ENCODE measurements at regions not wholly inside any gene's neighbourhood (a gene's known extent, or its start where the extent isn't known, plus 50 kb on each side); places are given as distances from the start of the nearest gene placed in this dataset.

- CTCF ChIA-PET = no interaction called here
Observed at GRCh38 chr1:119290297-119290696, 78.3 kb upstream of the HAO2 start.

GRCh38 chr1:119291611-119292206 is 76.9 kb upstream of the HAO2 start:
- Mint-ChIP-seq H3K9me3 (no peaks in the 10 kb centered on the region), H3K4me1 (no peaks in the 10 kb centered on the region), H3K27me3 (peaks cover 2% of the 10 kb centered on the region), H3K36me3 (ENCODE audit: low read depth) (no peaks in the 10 kb centered on the region), H3K4me3 (no peak overlapping the region), H3K27ac (no peak overlapping the region)
- intact Hi-C loops (cut with micrococcal nuclease) = no loop called here
- ChIA-PET CTCF (no interaction called here), POLR2A (no interaction called here)
- no peak for TF ChIP-seq CTCF (IDR thresholded peaks at IDR 0.05)
- DNase-seq (no peak), ATAC-seq (ENCODE audit: low read depth) (no peak)

More at GRCh38 chr1:119290297-119290696, 78.3 kb upstream of the HAO2 start:
- H3K27me3 Mint-ChIP-seq = peaks cover 2% of the 10 kb centered on the region
- no peak for ATAC-seq (ENCODE audit: low read depth)
- POLR2A ChIA-PET = no interaction called here
- H3K9me3 Mint-ChIP-seq = no peaks in the 10 kb centered on the region
- no peak for DNase-seq
- intact Hi-C loops (cut with micrococcal nuclease) = no loop called here
- H3K36me3 Mint-ChIP-seq (ENCODE audit: low read depth) = no peaks in the 10 kb centered on the region
- H3K4me3 Mint-ChIP-seq = no peak overlapping the region
- no peak overlapping the region for H3K27ac Mint-ChIP-seq
- no peak for TF ChIP-seq CTCF (IDR thresholded peaks at IDR 0.05)
- no peaks in the 10 kb centered on the region for H3K4me1 Mint-ChIP-seq

GRCh38 chr1:119293797-119294196 is 74.8 kb upstream of the HAO2 start:
- intact Hi-C loops (cut with micrococcal nuclease) = no loop called here
- no peak overlapping the region for H3K27ac Mint-ChIP-seq
- no peak for TF ChIP-seq CTCF (IDR thresholded peaks at IDR 0.05)
- POLR2A ChIA-PET = no interaction called here
- H3K27me3 Mint-ChIP-seq = peaks cover 2% of the 10 kb centered on the region
- no peak overlapping the region for H3K4me3 Mint-ChIP-seq
- DNase-seq (no peak), ATAC-seq (ENCODE audit: low read depth) (no peak)
- no peaks in the 10 kb centered on the region for H3K36me3 Mint-ChIP-seq (ENCODE audit: low read depth)
- no peaks in the 10 kb centered on the region for H3K4me1 Mint-ChIP-seq
- CTCF ChIA-PET = interaction anchor here (1.8 kb wide), 1 partner anchor 19 kb away, joined by 6 read pairs; no protein-coding TSS in a partner anchor
- no peaks in the 10 kb centered on the region for H3K9me3 Mint-ChIP-seq

- no peak overlapping the region for H3K4me3 Mint-ChIP-seq
- H3K27ac Mint-ChIP-seq = no peak overlapping the region
- DNase-seq (no peak), ATAC-seq (ENCODE audit: low read depth) (no peak)
- no peaks in the 10 kb centered on the region for H3K36me3 Mint-ChIP-seq (ENCODE audit: low read depth)
- peaks cover 2% of the 10 kb centered on the region for H3K27me3 Mint-ChIP-seq
- ChIA-PET CTCF (interaction anchor here (1.8 kb wide), 1 partner anchor 19 kb away, joined by 6 read pairs; no protein-coding TSS in a partner anchor), POLR2A (no interaction called here)
- intact Hi-C loops (cut with micrococcal nuclease) = no loop called here
- TF ChIP-seq CTCF (IDR thresholded peaks at IDR 0.05) = no peak
- H3K9me3 Mint-ChIP-seq = no peaks in the 10 kb centered on the region
- H3K4me1 Mint-ChIP-seq = no peaks in the 10 kb centered on the region
Observed at GRCh38 chr1:119294199-119294598, 74.4 kb upstream of the HAO2 start.

- DNase-seq = no peak
- CTCF ChIA-PET = interaction anchor here (1.8 kb wide), 1 partner anchor 20 kb away, joined by 6 read pairs; no protein-coding TSS in a partner anchor
- no peaks in the 10 kb centered on the region for H3K9me3 Mint-ChIP-seq
Observed at GRCh38 chr1:119294722-119295121, 73.9 kb upstream of the HAO2 start.

More at GRCh38 chr1:119294722-119295121, 73.9 kb upstream of the HAO2 start:
- intact Hi-C loops (cut with micrococcal nuclease) = no loop called here
- no peaks in the 10 kb centered on the region for H3K4me1 Mint-ChIP-seq
- no peak for ATAC-seq (ENCODE audit: low read depth)
- POLR2A ChIA-PET = no interaction called here
- no peak for TF ChIP-seq CTCF (IDR thresholded peaks at IDR 0.05)
- no peak overlapping the region for H3K4me3 Mint-ChIP-seq
- H3K27me3 Mint-ChIP-seq = peaks cover 2% of the 10 kb centered on the region
- H3K36me3 Mint-ChIP-seq (ENCODE audit: low read depth) = no peaks in the 10 kb centered on the region
- no peak overlapping the region for H3K27ac Mint-ChIP-seq
